Fibroblast of mammary gland (primary cell): ENCODE measurements at regions not wholly inside any gene's neighbourhood (a gene's known extent, or its start where the extent isn't known, plus 50 kb on each side); places are given as distances from the start of the nearest gene placed in this dataset.

Experiments
- DNase-seq: peaks from one replicate; pipeline ENCODE4 v3.0.0-alpha.2; 2010; ENCODE audit warnings: low read depth
- H3K4me3 ChIP-seq: 2 replicates; pipeline ENCODE4 v1.5.1; 2011; ENCODE audit warnings: low read depth, mild to moderate bottlenecking, low read length, moderate library complexity; ENCODE audit not compliant: control insufficient read depth
- TF ChIP-seq, protein P1 (sequence below): conservative IDR thresholded peaks from 2 replicates; pipeline ENCODE4 v1.5.1; 2011; ENCODE audit warnings: low read depth, low read length, inconsistent platforms; ENCODE audit not compliant: control insufficient read depth, insufficient read depth

DNA sequence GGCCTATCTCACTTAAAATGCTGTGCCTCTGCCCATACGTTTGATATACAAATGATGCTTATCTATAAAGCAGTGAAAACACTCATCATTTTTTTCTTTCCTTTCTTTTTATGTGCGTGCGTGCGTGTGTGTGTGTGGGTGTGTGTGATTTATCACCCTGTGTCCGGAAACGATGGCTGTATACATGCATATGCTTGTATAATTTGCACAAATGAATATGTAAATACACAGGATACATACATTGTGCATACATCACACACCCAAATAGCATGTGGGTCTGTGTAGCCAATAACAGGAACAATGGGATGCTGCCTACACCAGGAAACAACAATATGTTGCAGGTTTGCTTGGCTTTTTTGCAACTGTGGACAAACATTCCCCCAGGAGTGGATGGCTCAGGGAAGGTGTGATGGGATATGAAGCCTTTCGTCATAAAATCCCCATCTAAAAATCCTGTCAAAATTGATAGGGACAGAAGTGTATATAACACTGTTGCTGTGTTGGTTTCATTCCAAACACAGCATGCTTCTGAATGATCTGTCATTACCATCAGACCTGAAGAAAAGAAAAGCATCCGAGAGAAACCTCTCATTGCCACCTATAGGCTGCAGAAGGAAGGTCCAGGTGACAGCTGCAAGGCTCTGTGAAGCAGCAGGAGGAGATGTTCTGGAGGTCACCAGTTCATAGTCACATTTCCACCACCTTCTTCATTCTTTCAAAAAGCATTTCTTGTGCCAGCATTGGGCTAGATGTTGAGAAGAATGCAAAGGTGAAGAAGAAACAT is 503.9 kb upstream of the NR2F2 start:
- TF ChIP-seq, protein P1, sequence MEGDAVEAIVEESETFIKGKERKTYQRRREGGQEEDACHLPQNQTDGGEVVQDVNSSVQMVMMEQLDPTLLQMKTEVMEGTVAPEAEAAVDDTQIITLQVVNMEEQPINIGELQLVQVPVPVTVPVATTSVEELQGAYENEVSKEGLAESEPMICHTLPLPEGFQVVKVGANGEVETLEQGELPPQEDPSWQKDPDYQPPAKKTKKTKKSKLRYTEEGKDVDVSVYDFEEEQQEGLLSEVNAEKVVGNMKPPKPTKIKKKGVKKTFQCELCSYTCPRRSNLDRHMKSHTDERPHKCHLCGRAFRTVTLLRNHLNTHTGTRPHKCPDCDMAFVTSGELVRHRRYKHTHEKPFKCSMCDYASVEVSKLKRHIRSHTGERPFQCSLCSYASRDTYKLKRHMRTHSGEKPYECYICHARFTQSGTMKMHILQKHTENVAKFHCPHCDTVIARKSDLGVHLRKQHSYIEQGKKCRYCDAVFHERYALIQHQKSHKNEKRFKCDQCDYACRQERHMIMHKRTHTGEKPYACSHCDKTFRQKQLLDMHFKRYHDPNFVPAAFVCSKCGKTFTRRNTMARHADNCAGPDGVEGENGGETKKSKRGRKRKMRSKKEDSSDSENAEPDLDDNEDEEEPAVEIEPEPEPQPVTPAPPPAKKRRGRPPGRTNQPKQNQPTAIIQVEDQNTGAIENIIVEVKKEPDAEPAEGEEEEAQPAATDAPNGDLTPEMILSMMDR, result peak; percentile 15
- no peak for DNase-seq
- no peak overlapping the region for H3K4me3 ChIP-seq

DNA sequence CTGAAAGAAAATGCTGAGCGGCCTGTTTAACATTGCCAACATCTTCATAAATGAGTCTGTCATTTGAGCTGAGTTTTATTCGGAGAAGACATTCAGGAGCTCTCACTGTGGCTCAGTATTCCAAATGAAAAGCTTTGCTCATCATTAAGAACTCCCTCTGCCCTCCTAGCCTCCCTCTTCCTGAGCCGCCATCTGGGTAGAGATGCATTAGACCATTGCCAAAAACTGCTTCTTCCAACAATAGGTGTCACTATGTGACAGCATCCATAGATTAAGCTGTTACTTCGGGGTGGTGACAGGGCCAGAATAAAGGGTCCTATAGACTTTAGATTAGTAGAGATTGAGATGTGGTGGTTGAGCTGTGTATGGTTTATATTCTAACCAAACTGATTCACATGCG is 501.4 kb upstream of the NR2F2 start:
- H3K4me3 ChIP-seq, result no peak overlapping the region
- TF ChIP-seq, protein P1, result no peak
- DNase-seq, result no peak

DNA sequence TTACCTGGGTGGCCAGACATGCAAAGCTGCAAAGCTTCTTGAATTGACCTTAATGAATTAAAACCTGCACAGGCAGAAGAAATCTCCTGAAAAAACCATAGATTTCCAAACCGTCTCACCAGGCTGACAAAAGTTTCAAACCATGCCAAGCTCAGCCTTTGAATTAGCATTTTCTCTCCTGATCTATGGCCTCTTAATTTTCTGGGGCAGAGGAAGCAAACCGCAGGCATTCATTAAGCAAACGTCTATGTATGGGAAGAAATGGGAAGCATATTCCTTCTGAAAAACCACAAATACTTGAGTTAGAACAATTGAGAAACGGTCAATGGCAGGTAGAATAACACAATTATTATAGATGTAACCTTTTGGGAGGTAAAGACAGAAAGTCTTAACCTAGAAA is 500.2 kb upstream of the NR2F2 start:
- no peak overlapping the region for H3K4me3 ChIP-seq
- TF ChIP-seq, protein P1, result no peak
- DNase-seq, result no peak

DNA sequence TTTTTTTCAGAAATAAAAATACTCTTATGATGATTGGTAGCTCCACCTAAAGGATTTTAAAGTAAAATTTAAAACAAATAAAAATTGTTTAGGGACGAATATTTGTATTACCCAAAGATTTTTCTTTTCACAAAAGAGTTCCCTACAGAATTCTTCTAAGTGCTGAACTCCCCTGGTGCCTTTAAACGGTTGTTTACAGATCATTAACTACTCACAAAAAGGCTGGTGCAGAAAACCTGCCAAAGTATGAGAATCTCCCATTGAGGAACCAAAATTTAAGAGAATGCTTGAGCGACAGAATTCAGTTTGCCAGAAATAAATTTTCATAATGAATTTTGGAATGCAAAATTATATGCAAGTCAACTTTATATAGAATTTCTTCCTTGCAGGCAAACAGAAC is 497.8 kb upstream of the NR2F2 start:
- DNase-seq, result no peak
- TF ChIP-seq, protein P1, result no peak
- no peak overlapping the region for H3K4me3 ChIP-seq

DNA sequence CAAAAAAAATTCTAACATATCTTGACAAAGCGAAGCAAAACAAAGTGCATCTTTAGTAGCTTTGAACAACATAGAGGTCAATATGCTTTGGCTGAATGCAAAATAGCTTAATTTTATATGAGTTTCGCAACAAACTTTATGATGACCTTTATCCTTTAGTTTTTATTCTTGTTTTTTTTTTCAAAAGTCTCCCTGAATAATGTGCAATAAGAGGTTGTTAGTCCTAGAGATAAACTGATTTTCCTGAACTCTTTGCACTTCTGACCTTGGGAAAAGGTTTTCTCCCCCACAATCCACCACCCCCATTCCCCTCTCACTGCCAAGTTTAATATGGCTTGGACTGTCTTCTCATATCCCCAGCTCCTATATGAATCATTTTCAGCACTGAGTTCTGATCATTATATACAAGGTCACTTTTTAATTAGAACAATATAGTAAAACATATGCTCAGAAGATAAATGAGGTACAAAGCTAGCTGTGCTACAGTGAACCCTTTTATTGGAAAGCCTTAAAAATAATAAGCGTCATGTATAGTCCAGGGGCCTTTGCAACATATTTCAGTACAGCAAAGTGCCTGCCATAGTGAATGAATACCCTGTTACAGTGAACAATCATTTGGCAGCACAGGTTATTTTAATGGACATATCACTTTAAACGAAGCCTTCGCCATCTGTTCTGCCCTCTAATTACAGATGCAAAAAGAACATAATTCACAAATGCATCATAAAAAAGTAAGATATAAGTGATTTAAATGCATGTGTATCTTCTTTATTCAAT is 496.3 kb upstream of the NR2F2 start:
- no peak overlapping the region for H3K4me3 ChIP-seq
- TF ChIP-seq, protein P1, result no peak
- DNase-seq, result no peak

DNA sequence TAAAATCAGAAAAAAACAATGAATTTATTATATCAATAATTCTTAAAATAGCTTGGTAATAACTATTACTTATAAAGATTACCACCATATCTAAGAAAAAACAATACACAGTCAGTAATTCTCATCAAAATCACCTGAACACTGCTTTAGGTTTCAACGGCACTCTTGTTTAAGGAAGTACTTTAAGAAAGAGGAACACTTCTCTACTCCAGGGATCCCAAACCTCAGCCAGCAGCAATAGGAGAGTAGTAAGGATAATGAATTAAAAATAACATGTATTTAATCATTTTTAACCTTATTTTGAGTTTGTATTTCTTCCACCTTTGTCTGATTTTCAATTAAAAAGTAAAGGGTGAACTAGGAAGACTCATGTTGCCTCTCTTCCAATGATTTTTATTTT is 494.0 kb upstream of the NR2F2 start:
- TF ChIP-seq, protein P1, result no peak
- no peak for DNase-seq
- H3K4me3 ChIP-seq, result no peak overlapping the region
